Posterior vena cava (tissue), 2 donors: ENCODE measurements at regions not wholly inside any gene's neighbourhood (a gene's known extent, or its start where the extent isn't known, plus 50 kb on each side); places are given as distances from the start of the nearest gene placed in this dataset.
"Not testable (repeated sequence)": the region's sequence is repeated elsewhere in the genome, so short reads cannot be mapped to it uniquely, and the experiment has no call there.

Experiments
- DNase-seq: peaks from one replicate; pipeline ENCODE4 v3.0.0-alpha.2; 2020; ENCODE audit warnings: low spot score
- intact Hi-C, 2 donors: fragments of 100-400 bp; cut with DNase I; formaldehyde crosslinking; loops; one replicate each; pipeline versions ENCODE4 v1.14.1 to v1.14.2; 2022 to 2023
- donor health status: DM: yes; HTN: yes; CAD: no.
- donor health status: DM: yes; HTN: yes; CAD: no.

GRCh38 chr9:108768744-108769143 is 87.0 kb downstream of the ACTL7B start:
- intact Hi-C loops: no loop called here

GRCh38 chr9:108766626-108767161 is 89.1 kb downstream of the ACTL7B start:
- intact Hi-C loops: no loop called here
- no peak for DNase-seq

More at GRCh38 chr9:108768744-108769143, 87.0 kb downstream of the ACTL7B start:
- no peak for DNase-seq

GRCh38 chr9:108765265-108765664 is 90.5 kb downstream of the ACTL7B start:
- intact Hi-C loops: no loop called here
- no peak for DNase-seq

GRCh38 chr9:108762348-108763055 is 93.3 kb downstream of the ACTL7B start:
- intact Hi-C loops: no loop called here
- DNase-seq: no peak

GRCh38 chr9:108761655-108762347 is 94.0 kb downstream of the ACTL7B start:
- intact Hi-C loops: no loop called here
- DNase-seq: no peak

GRCh38 chr9:108760841-108761240 is 94.9 kb downstream of the ACTL7B start:
- DNase-seq: no peak
- intact Hi-C loops: no loop called here

GRCh38 chr9:108759835-108760234 is 96.0 kb downstream of the ACTL7B start:
- no peak for DNase-seq
- intact Hi-C loops: no loop called here

GRCh38 chr9:108759399-108759798 is 96.4 kb downstream of the ACTL7B start:
- intact Hi-C loops: no loop called here
- no peak for DNase-seq

- DNase-seq: no peak
- intact Hi-C loops: no loop called here
These were observed 98.9 kb downstream of the ACTL7B start for GRCh38 chr9:108756746-108757490.

GRCh38 chr9:108755979-108756378 is 99.8 kb downstream of the ACTL7B start:
- intact Hi-C loops: no loop called here
- no peak for DNase-seq

GRCh38 chr9:108751369-108751768 is 104.4 kb downstream of the ACTL7B start:
- DNase-seq: no peak
- intact Hi-C loops: no loop called here

- intact Hi-C loops: no loop called here
- DNase-seq: no peak
These were observed 105.0 kb downstream of the ACTL7B start for GRCh38 chr9:108750661-108751215.

GRCh38 chr9:108748776-108749175 is 107.0 kb downstream of the ACTL7B start:
- intact Hi-C loops: no loop called here
- no peak for DNase-seq

- DNase-seq: no peak
- intact Hi-C loops: no loop called here
These were observed 108.9 kb downstream of the ACTL7B start for GRCh38 chr9:108746864-108747263.

GRCh38 chr9:108746001-108746400 is 109.8 kb downstream of the ACTL7B start:
- intact Hi-C loops: no loop called here

GRCh38 chr9:108744641-108745040 is 111.1 kb downstream of the ACTL7B start:
- intact Hi-C loops: no loop called here
- DNase-seq: no peak

More at GRCh38 chr9:108746001-108746400, 109.8 kb downstream of the ACTL7B start:
- no peak for DNase-seq

- no peak for DNase-seq
- intact Hi-C loops: no loop called here
These were observed 111.8 kb downstream of the ACTL7B start for GRCh38 chr9:108743901-108744371.

- intact Hi-C loops: no loop called here
- DNase-seq: no peak
These were observed 112.4 kb downstream of the ACTL7B start for GRCh38 chr9:108743416-108743815.

- intact Hi-C loops: no loop called here
- DNase-seq: no peak
These were observed 113.6 kb downstream of the ACTL7B start for GRCh38 chr9:108742191-108742590.

- DNase-seq, intact Hi-C loops: not testable (repeated sequence)
These were observed 124.5 kb downstream of the ACTL7B start for GRCh38 chr9:108731292-108731691.
